Activated T-cell treated with anti-CD3 and anti-CD28 coated beads, Interleukin-2, amount 50 U/mL, for 72 hours (primary cell): ENCODE measurements at regions not wholly inside any gene's neighbourhood (a gene's known extent, or its start where the extent isn't known, plus 50 kb on each side); places are given as distances from the start of the nearest gene placed in this dataset.
A peak's percentile ranks its signal among the peaks of the same experiment; 100 is the strongest.

Experiments used
- ATAC-seq, 2 donors: fragments of 150-1000 bp; cut with Tn5 transposase; replicated peaks in 1 of 2; 2 replicates each; pipeline ENCODE4 v1.10.0; 2021; ENCODE audit warnings: moderate library complexity in 2 of 2, mild to moderate bottlenecking in 1 of 2
- DNase-seq, 2 donors: peaks; one replicate each; pipeline ENCODE4 v3.0.0; 2021 to 2022; ENCODE audit warnings: mixed read lengths in 1 of 2
- H3K27ac Mint-ChIP-seq: one replicate; pipeline ENCODE4 v1.8.0; 2022; ENCODE audit warnings: mild to moderate bottlenecking, moderate library complexity, mixed read lengths
- H3K27me3 Mint-ChIP-seq: one replicate; pipeline ENCODE4 v1.8.0; 2022; ENCODE audit warnings: low read depth, mixed read lengths
- H3K36me3 Mint-ChIP-seq, 2 donors: one replicate each; pipeline ENCODE4 v1.8.0; 2022; ENCODE audit warnings: mixed read lengths in 2 of 2, mild to moderate bottlenecking in 1 of 2; ENCODE audit not compliant: insufficient read depth in 2 of 2
- H3K4me1 Mint-ChIP-seq: one replicate; pipeline ENCODE4 v1.8.0; 2022; ENCODE audit warnings: low read depth, mixed read lengths
- H3K4me3 Mint-ChIP-seq, 2 donors: one replicate each; pipeline ENCODE4 v1.8.0; 2022; ENCODE audit warnings: mild to moderate bottlenecking in 2 of 2, mixed read lengths in 2 of 2, moderate library complexity in 2 of 2
- H3K9me3 Mint-ChIP-seq, 2 donors: one replicate each; pipeline ENCODE4 v1.8.0; 2022; ENCODE audit warnings: mixed read lengths in 2 of 2

- no peak for ATAC-seq
- Mint-ChIP-seq H3K27ac (peak overlapping the region; percentile 63), H3K27me3 (no peaks in the 10 kb centered on the region), H3K36me3 (no peaks in the 10 kb centered on the region), H3K4me3 (no peak overlapping the region), H3K4me1 (no peaks in the 10 kb centered on the region), H3K9me3 (no peaks in the 10 kb centered on the region)
- DNase-seq = no peak
Measured at GRCh38 chr3:148400754-148401153, 296.9 kb upstream of the AGTR1 start.

DNA sequence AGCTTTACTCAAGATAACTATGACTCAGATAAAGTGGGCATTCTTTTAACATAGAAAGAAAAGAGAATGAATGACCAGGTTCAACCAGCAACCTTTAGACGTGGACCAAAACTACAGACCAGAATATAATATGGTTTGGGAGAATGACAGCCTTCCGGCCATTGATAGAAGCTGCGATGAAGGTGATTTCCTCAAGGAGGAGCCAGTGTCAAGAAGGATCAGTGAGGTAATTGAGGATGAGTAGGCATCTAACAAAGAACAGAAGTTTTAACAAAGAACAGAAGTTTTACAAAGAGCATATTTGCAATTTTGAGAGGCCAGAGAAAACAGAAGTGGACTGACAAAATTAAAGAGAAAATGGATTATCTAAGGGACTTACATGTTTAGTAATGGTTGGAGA is 289.0 kb upstream of the AGTR1 start:
- ATAC-seq (no peak), DNase-seq (no peak)
- H3K4me3 Mint-ChIP-seq = no peak overlapping the region
- H3K4me1 Mint-ChIP-seq = no peaks in the 10 kb centered on the region
- no peaks in the 10 kb centered on the region for H3K27me3 Mint-ChIP-seq
- H3K36me3 Mint-ChIP-seq = peaks cover 0 to 1% of the 10 kb centered on the region in 2 donors
- H3K27ac Mint-ChIP-seq = no peak overlapping the region
- H3K9me3 Mint-ChIP-seq = peaks cover 6 to 8% of the 10 kb centered on the region in 2 donors

- Mint-ChIP-seq H3K4me1 (no peaks in the 10 kb centered on the region), H3K36me3 (no peaks in the 10 kb centered on the region), H3K4me3 (no peak overlapping the region), H3K27ac (no peak overlapping the region), H3K27me3 (no peaks in the 10 kb centered on the region), H3K9me3 (peaks cover 1 to 2% of the 10 kb centered on the region in 2 donors)
- ATAC-seq (no peak), DNase-seq (no peak)
Measured at GRCh38 chr3:148420242-148420641, 277.5 kb upstream of the AGTR1 start.

- Mint-ChIP-seq H3K27me3 (no peaks in the 10 kb centered on the region), H3K27ac (no peak overlapping the region), H3K4me1 (no peaks in the 10 kb centered on the region), H3K9me3 (peaks cover 1 to 2% of the 10 kb centered on the region in 2 donors), H3K4me3 (no peak overlapping the region), H3K36me3 (no peaks in the 10 kb centered on the region)
- DNase-seq (no peak), ATAC-seq (no peak)
Measured at GRCh38 chr3:148428862-148429605, 268.7 kb upstream of the AGTR1 start.

DNA sequence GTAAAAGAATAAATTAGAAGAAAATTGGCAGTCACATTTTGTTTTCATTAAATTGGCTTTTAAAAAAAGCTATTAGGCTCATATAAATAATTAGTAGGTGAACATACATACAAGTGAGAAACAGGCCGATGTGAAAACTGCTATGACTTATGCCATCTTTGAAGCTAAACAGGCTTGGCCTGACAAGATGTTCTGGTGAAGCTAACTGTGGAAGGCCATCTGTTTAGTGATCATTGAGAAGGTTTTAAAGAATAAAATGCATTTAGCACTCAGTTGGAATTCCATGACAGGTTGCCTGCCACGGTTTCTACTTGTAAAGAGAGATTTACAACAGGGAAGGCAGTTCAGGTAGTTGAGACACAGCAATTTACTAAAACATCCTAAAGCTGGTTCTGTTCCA is 264.0 kb upstream of the AGTR1 start:
- Mint-ChIP-seq H3K4me1 (no peaks in the 10 kb centered on the region), H3K36me3 (no peaks in the 10 kb centered on the region), H3K27ac (no peak overlapping the region), H3K27me3 (no peaks in the 10 kb centered on the region), H3K9me3 (peaks cover 10 to 12% of the 10 kb centered on the region in 2 donors), H3K4me3 (no peak overlapping the region)
- no peak for ATAC-seq
- no peak for DNase-seq

DNA sequence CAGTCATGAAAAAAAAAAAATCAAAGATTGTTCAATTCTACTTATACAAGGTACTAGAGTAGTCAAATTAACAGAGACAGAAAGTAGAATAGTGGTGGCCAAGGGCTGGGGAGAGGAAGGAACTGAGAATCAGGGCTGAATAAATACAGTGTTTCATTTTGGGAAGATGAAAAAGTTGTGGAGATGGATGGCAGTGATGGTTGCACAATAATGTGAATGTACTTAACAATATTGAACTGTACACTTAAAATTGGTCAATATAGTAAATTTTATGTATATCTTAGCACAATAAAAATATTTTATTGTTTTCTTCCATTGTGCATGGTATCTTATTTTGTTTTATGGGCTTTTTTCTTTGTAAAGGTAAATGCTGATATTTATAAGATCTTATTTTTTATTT is 262.2 kb upstream of the AGTR1 start:
- Mint-ChIP-seq H3K4me1 (no peaks in the 10 kb centered on the region), H3K27ac (no peak overlapping the region), H3K9me3 (peaks cover 10 to 15% of the 10 kb centered on the region in 2 donors), H3K27me3 (no peaks in the 10 kb centered on the region), H3K4me3 (no peak overlapping the region), H3K36me3 (no peaks in the 10 kb centered on the region)
- DNase-seq (no peak), ATAC-seq (no peak)

DNA sequence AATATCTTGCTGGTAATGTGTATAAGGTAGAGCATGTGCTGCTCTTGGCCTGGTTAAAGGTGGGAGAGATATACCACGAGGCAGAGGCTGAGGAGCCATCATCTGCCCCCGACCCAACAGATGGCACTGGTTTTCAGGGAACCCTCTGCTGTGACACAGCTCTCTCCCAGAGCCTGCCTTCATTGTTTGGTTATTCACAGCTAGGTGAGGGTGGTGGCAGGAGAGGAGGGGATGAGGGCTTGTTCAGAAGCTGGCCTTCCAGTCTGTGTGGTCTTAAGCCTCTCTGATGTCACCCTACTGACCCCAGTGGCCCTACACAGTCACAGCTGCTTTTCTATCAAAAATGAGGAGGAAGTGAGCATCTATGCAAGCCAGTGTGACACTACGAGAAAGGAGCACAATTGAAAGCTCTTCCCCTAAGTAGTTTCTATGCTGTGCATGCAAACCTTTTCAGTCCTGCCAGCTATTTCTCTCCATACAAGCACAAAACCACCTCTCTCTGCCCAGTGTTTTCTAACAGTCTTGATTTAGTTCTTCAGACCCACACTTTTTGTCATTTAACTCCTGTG is 258.4 kb upstream of the AGTR1 start:
- Mint-ChIP-seq H3K27me3 (no peaks in the 10 kb centered on the region), H3K4me3 (no peak overlapping the region), H3K4me1 (no peaks in the 10 kb centered on the region), H3K9me3 (peaks cover 12 to 16% of the 10 kb centered on the region in 2 donors), H3K27ac (no peak overlapping the region), H3K36me3 (no peaks in the 10 kb centered on the region)
- DNase-seq (no peak), ATAC-seq (no peak)

DNA sequence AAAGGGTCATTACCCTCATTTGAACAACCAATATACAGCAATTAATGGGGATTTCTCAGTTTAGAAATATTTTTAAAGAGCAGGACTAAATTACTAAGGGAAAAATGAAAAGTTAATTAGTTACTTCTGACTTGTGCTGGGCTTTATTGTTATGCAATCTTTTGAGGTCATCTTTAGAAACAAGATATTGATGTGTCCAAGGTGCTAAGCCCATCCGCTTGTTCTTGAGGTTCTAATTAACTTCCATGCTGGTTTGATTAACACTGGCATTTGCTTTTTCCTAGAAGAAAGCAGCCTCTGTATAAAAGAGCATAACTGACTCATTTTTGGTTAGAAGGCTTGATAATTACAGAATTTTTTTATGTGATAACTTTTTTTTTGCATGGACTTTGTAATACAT is 256.5 kb upstream of the AGTR1 start:
- H3K36me3 Mint-ChIP-seq = no peaks in the 10 kb centered on the region
- no peak for ATAC-seq
- H3K4me3 Mint-ChIP-seq = no peak overlapping the region
- H3K4me1 Mint-ChIP-seq = no peaks in the 10 kb centered on the region
- no peak overlapping the region for H3K27ac Mint-ChIP-seq
- peaks cover 11 to 14% of the 10 kb centered on the region in 2 donors for H3K9me3 Mint-ChIP-seq
- no peaks in the 10 kb centered on the region for H3K27me3 Mint-ChIP-seq
- DNase-seq = no peak

GRCh38 chr3:148450819-148451218 is 246.9 kb upstream of the AGTR1 start:
- H3K27me3 Mint-ChIP-seq = no peaks in the 10 kb centered on the region
- H3K36me3 Mint-ChIP-seq = no peaks in the 10 kb centered on the region
- no peaks in the 10 kb centered on the region for H3K4me1 Mint-ChIP-seq
- no peaks in the 10 kb centered on the region for H3K9me3 Mint-ChIP-seq
- ATAC-seq (no peak), DNase-seq (no peak)
- no peak overlapping the region for H3K27ac Mint-ChIP-seq
- no peak overlapping the region for H3K4me3 Mint-ChIP-seq

GRCh38 chr3:148451969-148452368 is 245.7 kb upstream of the AGTR1 start:
- DNase-seq = no peak
- H3K36me3 Mint-ChIP-seq = no peaks in the 10 kb centered on the region
- no peak for ATAC-seq
- H3K9me3 Mint-ChIP-seq = no peaks in the 10 kb centered on the region
- H3K4me1 Mint-ChIP-seq = no peaks in the 10 kb centered on the region
- no peak overlapping the region for H3K4me3 Mint-ChIP-seq
- no peaks in the 10 kb centered on the region for H3K27me3 Mint-ChIP-seq
- no peak overlapping the region for H3K27ac Mint-ChIP-seq

- Mint-ChIP-seq H3K27me3 (no peaks in the 10 kb centered on the region), H3K9me3 (no peaks in the 10 kb centered on the region), H3K4me3 (no peak overlapping the region), H3K4me1 (no peaks in the 10 kb centered on the region), H3K27ac (no peak overlapping the region), H3K36me3 (no peaks in the 10 kb centered on the region)
- no peak for ATAC-seq
- no peak for DNase-seq
Measured at GRCh38 chr3:148453781-148454191, 243.9 kb upstream of the AGTR1 start.

- H3K4me3 Mint-ChIP-seq = no peak overlapping the region
- no peaks in the 10 kb centered on the region for H3K27me3 Mint-ChIP-seq
Measured at GRCh38 chr3:148455098-148455497, 242.6 kb upstream of the AGTR1 start.

GRCh38 chr3:148457886-148458285 is 239.8 kb upstream of the AGTR1 start:
- Mint-ChIP-seq H3K4me1 (no peaks in the 10 kb centered on the region), H3K27ac (no peak overlapping the region), H3K9me3 (no peaks in the 10 kb centered on the region), H3K27me3 (no peaks in the 10 kb centered on the region), H3K4me3 (no peak overlapping the region), H3K36me3 (no peaks in the 10 kb centered on the region)
- DNase-seq (no peak), ATAC-seq (no peak)

More at GRCh38 chr3:148455098-148455497, 242.6 kb upstream of the AGTR1 start:
- H3K36me3 Mint-ChIP-seq = no peaks in the 10 kb centered on the region
- H3K27ac Mint-ChIP-seq = no peak overlapping the region
- H3K4me1 Mint-ChIP-seq = no peaks in the 10 kb centered on the region
- ATAC-seq (no peak), DNase-seq (no peak)
- no peaks in the 10 kb centered on the region for H3K9me3 Mint-ChIP-seq
